ENCODE measurements at regions not wholly inside any gene's neighbourhood (a gene's known extent, or its start where the extent isn't known, plus 50 kb on each side); places are given as distances from the start of the nearest gene placed in this dataset.
"Not testable (repeated sequence)": the region's sequence is repeated elsewhere in the genome, so short reads cannot be mapped to it uniquely, and the experiment has no call there.

DNA sequence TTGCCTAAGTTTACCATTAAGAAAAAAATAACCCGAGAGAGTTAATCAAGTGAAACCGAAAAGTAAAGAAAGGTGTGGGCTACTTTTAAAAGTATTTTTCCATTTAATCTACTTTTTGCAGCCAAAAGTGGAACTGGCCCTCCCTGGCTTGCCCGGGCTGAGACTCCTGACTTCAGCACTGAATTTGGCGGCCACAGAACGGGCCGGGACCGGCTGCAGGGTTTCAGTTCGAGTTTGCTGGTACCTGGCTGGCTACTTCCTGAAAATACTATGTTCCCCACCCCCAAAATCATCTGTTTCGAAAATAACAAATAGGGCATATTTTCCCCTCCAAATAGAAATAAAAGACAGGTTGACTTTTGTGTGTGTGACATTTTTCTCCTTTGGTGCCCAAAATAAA lies 173.4 kb upstream of the EXOC2 start:
- no peak overlapping the region for H3K9ac ChIP-seq
- H3K4me2 ChIP-seq: no peak overlapping the region
- H3K27me3 ChIP-seq: peaks cover 4% of the 10 kb centered on the region

GRCh38 chr6:865846-866245 lies 172.9 kb upstream of the EXOC2 start:
- H4K20me1 ChIP-seq: no peaks in the 10 kb centered on the region
- no peak overlapping the region for H3K4me3 ChIP-seq
- H3K27me3 ChIP-seq: peaks cover 4% of the 10 kb centered on the region
- no peaks in the 10 kb centered on the region for H3K36me3 ChIP-seq
- no peak overlapping the region for H3K4me2 ChIP-seq
- H3K4me1 ChIP-seq: no peaks in the 10 kb centered on the region
- H3K9ac ChIP-seq: no peak overlapping the region
- no peak overlapping the region for H3K27ac ChIP-seq
- no peaks in the 10 kb centered on the region for H3K9me3 ChIP-seq
- no peak for TF ChIP-seq Cebpa-rat (IDR thresholded peaks at IDR 0.05)

More for the DNA sequence above, 173.4 kb upstream of the EXOC2 start:
- Histone ChIP-seq H3K4me1 (no peaks in the 10 kb centered on the region), H3K36me3 (no peaks in the 10 kb centered on the region), H4K20me1 (no peaks in the 10 kb centered on the region), H3K9me3 (no peaks in the 10 kb centered on the region), H3K4me3 (no peak overlapping the region), H3K27ac (no peak overlapping the region)
- TF ChIP-seq Cebpa-rat (IDR thresholded peaks at IDR 0.05): no peak

- H3K36me3 ChIP-seq: no peaks in the 10 kb centered on the region
- peaks cover 4% of the 10 kb centered on the region for H3K27me3 ChIP-seq
- H3K4me1 ChIP-seq: no peaks in the 10 kb centered on the region
- no peaks in the 10 kb centered on the region for H4K20me1 ChIP-seq
- no peak for TF ChIP-seq Cebpa-rat (IDR thresholded peaks at IDR 0.05)
- H3K9me3 ChIP-seq: no peaks in the 10 kb centered on the region
- H3K9ac ChIP-seq: no peak overlapping the region
- no peak overlapping the region for H3K4me3 ChIP-seq
- H3K27ac ChIP-seq: no peak overlapping the region
- H3K4me2 ChIP-seq: no peak overlapping the region
Observed at GRCh38 chr6:863831-864230, 170.9 kb upstream of the EXOC2 start.

DNA sequence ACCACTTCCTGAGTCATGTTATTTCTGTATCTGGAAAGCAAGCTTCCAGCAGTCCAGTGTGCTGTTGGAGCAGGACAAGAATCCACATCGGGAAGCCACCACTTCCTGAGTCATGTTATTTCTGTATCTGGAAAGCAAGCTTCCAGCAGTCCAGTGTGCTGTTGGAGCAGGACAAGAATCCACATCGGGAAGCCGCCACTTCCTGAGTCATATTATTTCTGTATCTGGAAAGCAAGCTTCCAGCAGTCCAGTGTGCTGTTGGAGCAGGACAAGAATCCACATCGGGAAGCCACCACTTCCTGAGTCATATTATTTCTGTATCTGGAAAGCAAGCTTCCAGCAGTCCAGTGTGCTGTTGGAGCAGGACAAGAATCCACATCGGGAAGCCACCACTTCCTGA lies 170.2 kb upstream of the EXOC2 start:
- not testable (repeated sequence) for H3K4me1 ChIP-seq, H3K36me3 ChIP-seq, H4K20me1 ChIP-seq, H3K9ac ChIP-seq, H3K27ac ChIP-seq, H3K9me3 ChIP-seq, H3K27me3 ChIP-seq, H3K4me3 ChIP-seq, H3K4me2 ChIP-seq

DNA sequence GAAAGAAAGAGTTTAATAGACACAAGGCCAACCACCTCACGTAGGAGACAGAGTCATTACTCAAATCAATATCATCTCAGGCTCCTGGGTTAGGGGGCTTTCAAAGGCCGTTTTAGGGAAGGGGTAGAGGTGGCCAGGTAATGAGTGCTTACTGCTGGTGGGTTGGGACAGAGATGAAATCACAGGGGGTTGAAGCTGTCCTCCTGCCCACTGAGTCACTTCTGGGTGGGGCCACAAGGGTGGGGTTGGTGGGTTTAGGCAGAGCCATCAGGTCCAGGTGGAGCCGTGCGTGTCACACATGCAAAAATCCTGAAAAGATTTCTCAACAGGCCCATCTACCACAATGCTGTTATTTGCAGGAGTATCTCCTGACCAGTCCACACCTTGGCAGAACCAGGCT lies 167.0 kb upstream of the EXOC2 start:
- no peaks in the 10 kb centered on the region for H3K36me3 ChIP-seq
- H3K27ac ChIP-seq: no peak overlapping the region
- H3K9ac ChIP-seq: no peak overlapping the region
- H3K4me2 ChIP-seq: no peak overlapping the region
- H3K4me3 ChIP-seq: no peak overlapping the region
- TF ChIP-seq Cebpa-rat (IDR thresholded peaks at IDR 0.05): no peak
- H4K20me1 ChIP-seq: no peaks in the 10 kb centered on the region
- peaks cover 3% of the 10 kb centered on the region for H3K4me1 ChIP-seq
- H3K9me3 ChIP-seq: no peaks in the 10 kb centered on the region
- H3K27me3 ChIP-seq: peaks cover 4% of the 10 kb centered on the region

- no peaks in the 10 kb centered on the region for H3K27me3 ChIP-seq
- no peak overlapping the region for H3K27ac ChIP-seq
- H3K4me2 ChIP-seq: peak overlapping the region; percentile 76
- TF ChIP-seq Cebpa-rat (IDR thresholded peaks at IDR 0.05): no peak
- H3K4me3 ChIP-seq: no peak overlapping the region
- peaks cover 33% of the 10 kb centered on the region for H3K4me1 ChIP-seq
- H4K20me1 ChIP-seq: no peaks in the 10 kb centered on the region
- no peaks in the 10 kb centered on the region; the same call in 1 of the 2 replicates for H3K9me3 ChIP-seq
- no peaks in the 10 kb centered on the region for H3K36me3 ChIP-seq
- no peak overlapping the region for H3K9ac ChIP-seq
Observed at GRCh38 chr6:854406-855118, 161.6 kb upstream of the EXOC2 start.

DNA sequence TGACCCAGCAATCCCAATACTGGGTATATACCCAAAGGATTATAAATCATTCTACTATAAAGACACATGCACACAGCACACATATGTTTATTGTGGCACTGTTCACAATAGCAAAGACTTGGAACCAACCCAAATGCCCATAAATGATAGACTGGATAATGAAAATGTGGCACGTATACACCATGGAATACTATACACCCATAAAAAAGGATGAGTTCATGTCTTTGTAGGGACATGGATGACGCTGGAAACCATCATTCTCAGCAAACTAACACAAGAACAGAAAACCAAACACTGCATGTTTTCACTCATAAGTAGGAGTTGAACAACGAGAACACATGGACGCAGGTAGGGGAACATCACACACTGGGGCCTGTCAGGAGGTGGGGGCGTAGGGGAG lies 159.3 kb upstream of the EXOC2 start:
- H3K36me3 ChIP-seq, H3K4me3 ChIP-seq, H3K9me3 ChIP-seq, H3K27ac ChIP-seq, H4K20me1 ChIP-seq, H3K27me3 ChIP-seq, H3K9ac ChIP-seq, H3K4me2 ChIP-seq: not testable (repeated sequence)
- H3K4me1 ChIP-seq: peaks cover 48% of the 10 kb centered on the region

DNA sequence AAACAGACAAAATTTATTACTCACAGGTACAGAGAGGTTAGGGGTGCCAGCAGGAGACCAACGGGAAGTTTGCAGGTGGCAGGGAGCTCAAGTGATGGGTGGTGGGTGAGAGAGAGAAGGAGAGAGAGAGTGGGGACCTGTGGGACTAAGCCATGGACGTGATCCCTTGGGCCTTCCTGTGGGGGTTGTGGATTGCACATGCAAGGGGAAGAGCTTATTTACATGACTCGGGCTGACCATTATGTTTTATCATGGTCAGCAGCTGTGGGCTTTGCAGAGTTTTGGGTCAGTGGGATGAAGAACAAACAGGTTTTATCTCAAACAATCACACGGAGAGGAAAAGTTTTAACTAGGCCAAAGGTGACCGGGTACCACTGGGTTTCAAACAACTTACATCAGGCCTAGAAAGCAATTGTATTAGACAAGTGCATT lies 156.2 kb upstream of the EXOC2 start:
- no peak for TF ChIP-seq Cebpa-rat (IDR thresholded peaks at IDR 0.05)

DNA sequence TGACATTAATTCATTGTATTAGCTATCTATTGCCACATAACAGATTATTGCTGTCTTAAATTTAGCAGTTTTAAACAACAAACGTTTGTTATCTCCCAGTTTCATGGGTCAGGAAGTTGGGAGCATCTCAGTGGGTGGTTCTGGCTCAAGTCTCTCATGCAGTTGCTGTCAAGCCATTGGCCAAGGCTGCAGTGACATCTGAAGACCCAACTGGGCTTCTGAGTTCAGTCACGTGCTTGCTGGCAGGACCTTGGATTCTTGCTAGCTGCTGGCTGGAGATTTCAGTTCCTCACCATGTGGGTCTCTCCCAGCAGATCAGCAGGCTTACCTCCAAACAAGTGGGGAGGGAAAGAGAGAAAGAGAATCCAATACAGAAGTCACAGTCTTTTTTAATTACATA lies 152.6 kb upstream of the EXOC2 start:
- no peak overlapping the region for H3K4me3 ChIP-seq
- no peaks in the 10 kb centered on the region for H3K36me3 ChIP-seq
- H3K4me2 ChIP-seq: no peak overlapping the region
- H3K27me3 ChIP-seq: no peaks in the 10 kb centered on the region
- H4K20me1 ChIP-seq: no peaks in the 10 kb centered on the region
- peaks cover 28% of the 10 kb centered on the region for H3K4me1 ChIP-seq
- no peak for TF ChIP-seq Cebpa-rat (IDR thresholded peaks at IDR 0.05)
- H3K9me3 ChIP-seq: peaks cover 2% of the 10 kb centered on the region
- H3K9ac ChIP-seq: no peak overlapping the region
- no peak overlapping the region for H3K27ac ChIP-seq

More for the DNA sequence above, 156.2 kb upstream of the EXOC2 start:
- H3K4me3 ChIP-seq: no peak overlapping the region
- H3K4me2 ChIP-seq: peak overlapping the region; percentile 77
- H3K27ac ChIP-seq: no peak overlapping the region
- no peaks in the 10 kb centered on the region for H3K27me3 ChIP-seq
- H3K9ac ChIP-seq: no peak overlapping the region
- H3K9me3 ChIP-seq: no peaks in the 10 kb centered on the region; the same call in 1 of the 2 replicates
- no peaks in the 10 kb centered on the region for H3K36me3 ChIP-seq
- no peaks in the 10 kb centered on the region for H4K20me1 ChIP-seq
- H3K4me1 ChIP-seq: peaks cover 36% of the 10 kb centered on the region

DNA sequence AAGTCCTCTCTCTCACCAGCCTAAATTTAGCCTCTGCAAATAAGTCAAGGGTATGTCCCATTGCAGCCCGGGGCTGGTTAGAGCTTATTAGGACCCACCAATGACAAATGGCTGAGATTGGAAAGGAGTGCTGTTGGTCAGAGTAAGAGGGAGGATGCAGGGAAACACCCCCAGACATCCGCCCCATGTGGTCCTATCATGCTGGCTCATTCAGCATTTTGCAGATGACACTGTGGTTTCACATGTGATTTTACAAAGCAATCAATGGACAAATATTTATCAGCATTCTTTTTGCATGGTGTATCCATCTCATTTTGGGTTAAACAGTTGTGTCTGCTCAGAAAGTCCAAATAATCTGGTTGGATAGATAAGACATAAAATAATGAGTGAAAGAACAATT lies 152.2 kb upstream of the EXOC2 start:
- Histone ChIP-seq H3K4me2 (no peak overlapping the region), H3K27ac (no peak overlapping the region), H3K4me3 (no peak overlapping the region), H3K9me3 (peaks cover 7% of the 10 kb centered on the region), H3K27me3 (no peaks in the 10 kb centered on the region), H3K36me3 (no peaks in the 10 kb centered on the region), H4K20me1 (no peaks in the 10 kb centered on the region), H3K9ac (no peak overlapping the region), H3K4me1 (peaks cover 25% of the 10 kb centered on the region)
- no peak for TF ChIP-seq Cebpa-rat (IDR thresholded peaks at IDR 0.05)

DNA sequence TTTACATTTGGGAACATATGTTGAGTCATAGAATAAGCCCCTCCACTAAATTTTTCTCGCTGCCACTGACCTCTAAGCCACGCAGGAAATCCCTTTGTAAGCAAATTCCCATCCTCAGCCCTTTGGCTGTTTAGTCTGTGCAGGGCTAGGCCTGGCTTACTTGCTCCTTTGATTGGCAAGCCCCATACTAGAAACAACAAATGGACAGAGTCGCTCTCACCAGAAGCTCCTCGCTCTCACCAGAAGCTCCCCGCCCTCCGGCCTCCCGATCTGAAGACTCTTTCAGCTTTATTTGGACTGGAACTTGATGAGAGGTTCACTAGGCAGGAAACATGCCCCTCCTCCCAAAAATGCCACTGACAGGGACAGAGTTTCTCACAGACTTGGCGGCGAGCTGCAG lies 149.2 kb upstream of the EXOC2 start:
- Histone ChIP-seq H4K20me1 (no peaks in the 10 kb centered on the region), H3K27me3 (no peaks in the 10 kb centered on the region), H3K4me1 (0 out of 2 replicates have a peak, but pooled peaks cover 15% of the 10 kb centered on the region), H3K4me2 (no peak overlapping the region), H3K9ac (no peak overlapping the region), H3K36me3 (no peaks in the 10 kb centered on the region), H3K4me3 (no peak overlapping the region), H3K9me3 (peaks cover 12% of the 10 kb centered on the region), H3K27ac (no peak overlapping the region)
- no peak for TF ChIP-seq Cebpa-rat (IDR thresholded peaks at IDR 0.05)

Measured in BLaER1 (cell line).